ENCODE measurements at regions not wholly inside any gene's neighbourhood (a gene's known extent, or its start where the extent isn't known, plus 50 kb on each side); places are given as distances from the start of the nearest gene placed in this dataset.

DNA sequence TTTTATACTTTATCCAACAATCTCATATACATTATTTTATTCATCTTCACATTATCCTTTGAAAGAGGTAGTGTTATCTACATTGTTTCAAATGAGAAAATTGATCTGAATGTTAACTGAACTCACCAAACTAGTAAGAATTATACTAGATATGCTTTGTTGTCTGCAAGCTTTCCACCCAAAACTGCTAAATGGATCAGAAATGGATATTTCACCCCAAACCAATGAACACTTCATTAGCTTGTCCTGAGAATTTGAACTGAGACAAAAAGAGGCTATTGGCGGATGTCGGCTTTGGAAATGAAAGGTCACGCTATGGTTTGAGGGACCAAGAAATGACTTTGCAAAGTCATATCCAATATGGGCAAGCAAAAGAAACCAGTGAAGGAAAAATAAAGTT, 201.9 kb upstream of the TRPM3 start:
- FAIRE-seq (no peak), DNase-seq (ENCODE audit: low read depth in 1 of 2, low spot score in 2 of 2) (no peak)
- Histone ChIP-seq H2AK5ac (ENCODE audit: low read depth, low read length) (no peak overlapping the region), H3K9me3 (ENCODE audit: insufficient read depth in 2 of 2, low read depth in 1 of 2, low read length in 1 of 2) (no peaks in the 10 kb centered on the region), H3K56ac (replicated peaks; ENCODE audit: insufficient read length, low read depth, low read length) (no peak overlapping the region), H3K14ac (ENCODE audit: insufficient read length) (no peak overlapping the region), H3K4me2 (ENCODE audit: insufficient read depth in 1 of 2, low read depth in 2 of 2, low read length in 2 of 2) (no peak overlapping the region), H3K27me3 (replicated peaks in 1 of 4; ENCODE audit: control insufficient read depth in 3 of 4, extremely low read depth in 1 of 4, insufficient read depth in 3 of 4, low read length in 3 of 4) (no peaks in the 10 kb centered on the region), H3K4me3 (ENCODE audit: extremely low read depth in 1 of 4, insufficient read depth in 2 of 4, low read depth in 3 of 4, low read length in 4 of 4) (no peak overlapping the region), H2BK12ac (ENCODE audit: low read depth, low read length) (no peak overlapping the region), H2AFZ (ENCODE audit: low read length) (no peak overlapping the region), H3K79me1 (ENCODE audit: low read depth, low read length) (no peaks in the 10 kb centered on the region), H4K8ac (ENCODE audit: extremely low read depth, insufficient read depth, low read length) (no peak overlapping the region), H3K27ac (ENCODE audit: low read depth, low read length) (no peak overlapping the region), H3K23me2 (ENCODE audit: low read depth, low read length) (no peaks in the 10 kb centered on the region), H3K4me1 (replicated peaks in 1 of 4; ENCODE audit: control insufficient read depth in 3 of 4, insufficient read depth in 4 of 4, low read length in 3 of 4) (no peaks in the 10 kb centered on the region), H3K18ac (ENCODE audit: extremely low read depth, low read length) (no peak overlapping the region), H3K23ac (ENCODE audit: insufficient read length) (no peak overlapping the region), H2BK120ac (replicated peaks; ENCODE audit: low read depth, low read length) (no peak overlapping the region), H2BK15ac (ENCODE audit: low read length) (no peak overlapping the region), H2BK5ac (ENCODE audit: low read depth, low read length) (no peak overlapping the region), H3K4ac (replicated peaks; ENCODE audit: insufficient read length, low read depth, low read length) (no peak overlapping the region), H3K9ac (replicated peaks in 1 of 4; ENCODE audit: extremely low read depth in 1 of 4, low read depth in 3 of 4, low read length in 3 of 4) (no peak overlapping the region), H3K79me2 (ENCODE audit: control insufficient read depth in 1 of 2, insufficient read depth in 2 of 2, low read length in 2 of 2) (no peaks in the 10 kb centered on the region), H4K91ac (replicated peaks; ENCODE audit: insufficient read length, low read length) (no peak overlapping the region), H2BK20ac (ENCODE audit: low read length) (no peak overlapping the region), H3K36me3 (ENCODE audit: control insufficient read depth in 2 of 4, insufficient read depth in 4 of 4, low read length in 3 of 4) (no peaks in the 10 kb centered on the region), H4K5ac (ENCODE audit: insufficient read length, low read depth, low read length) (no peak overlapping the region), H4K20me1 (replicated peaks in 1 of 2; ENCODE audit: control insufficient read depth in 1 of 2, insufficient read depth in 2 of 2, low read length in 2 of 2) (no peaks in the 10 kb centered on the region)
- CTCF ChIA-PET (ENCODE audit: partially characterized antibody) = interaction anchor here (0.8 to 0.9 kb wide), 3 partner anchors 32 to 305 kb away, joined by 3 to 4 read pairs (median 3); no protein-coding TSS in a partner anchor
- WGBS, 2 experiments (ENCODE audit: extremely low coverage in 1 of 2, insufficient coverage in 1 of 2, insufficient read length in 1 of 2, insufficient replicate concordance in 2 of 2, low coverage in 1 of 2, low lambda C conversion rate in 2 of 2, missing lambda C conversion rate in 1 of 2) = 91% methylated on average over 3 of the region's 3 CpGs; no CpG with 5 or more reads in 1 of the 2 experiments
- POLR2A ChIA-PET (ENCODE audit: partially characterized antibody) = no interaction called here
- TF ChIP-seq EZH2 (IDR thresholded peaks at IDR 0.05; ENCODE audit: low read depth, low read length, severe bottlenecking) (no peak), JUND (IDR thresholded peaks at IDR 0.05; ENCODE audit: low read length) (no peak), FOSL1 (IDR thresholded peaks at IDR 0.05; ENCODE audit: insufficient read depth, low read depth, low read length) (no peak), CTBP2 (IDR thresholded peaks at IDR 0.05; ENCODE audit: borderline replicate concordance, insufficient read depth, insufficient read length, low read length) (no peak), CEBPB (IDR thresholded peaks at IDR 0.05; ENCODE audit: low read depth, low read length) (no peak), SIRT6 (IDR thresholded peaks at IDR 0.05; ENCODE audit: low read length) (no peak), TAF1 (IDR thresholded peaks at IDR 0.05; ENCODE audit: low read depth, low read length) (no peak), POU5F1 (IDR thresholded peaks at IDR 0.05; ENCODE audit: low read depth, low read length) (no peak), CREB1 (IDR thresholded peaks at IDR 0.05) (no peak), RAD21 (IDR thresholded peaks at IDR 0.05 in 1 of 2, conservative IDR thresholded peaks at IDR 0.05 in 1 of 2; ENCODE audit: low read depth in 2 of 2, low read length in 2 of 2) (no peak), SP4 (IDR thresholded peaks at IDR 0.05; ENCODE audit: low read length) (no peak), KDM5A (IDR thresholded peaks at IDR 0.05; ENCODE audit: low read length) (no peak), SP2 (IDR thresholded peaks at IDR 0.05; ENCODE audit: low read length) (no peak), SUZ12 (IDR thresholded peaks at IDR 0.05; ENCODE audit: low read length) (no peak), GABPA (IDR thresholded peaks at IDR 0.05; ENCODE audit: borderline replicate concordance, insufficient read depth, low read length) (no peak)
- TF ChIP-seq, protein P1, sequence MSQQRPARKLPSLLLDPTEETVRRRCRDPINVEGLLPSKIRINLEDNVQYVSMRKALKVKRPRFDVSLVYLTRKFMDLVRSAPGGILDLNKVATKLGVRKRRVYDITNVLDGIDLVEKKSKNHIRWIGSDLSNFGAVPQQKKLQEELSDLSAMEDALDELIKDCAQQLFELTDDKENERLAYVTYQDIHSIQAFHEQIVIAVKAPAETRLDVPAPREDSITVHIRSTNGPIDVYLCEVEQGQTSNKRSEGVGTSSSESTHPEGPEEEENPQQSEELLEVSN (IDR thresholded peaks at IDR 0.05) = no peak
